Medulla oblongata (tissue), 1 donor: ENCODE measurements at regions not wholly inside any gene's neighbourhood (a gene's known extent, or its start where the extent isn't known, plus 50 kb on each side); places are given as distances from the start of the nearest gene placed in this dataset.
A peak's percentile ranks its signal among the peaks of the same experiment; 100 is the strongest.
"Not testable (repeated sequence)": the region's sequence is repeated elsewhere in the genome, so short reads cannot be mapped to it uniquely, and the experiment has no call there.

ENCODE experiments used
- DNase-seq: peaks from one replicate; pipeline ENCODE4 v3.0.0-alpha.2; 2015; ENCODE audit errors: extremely low spot score

DNA sequence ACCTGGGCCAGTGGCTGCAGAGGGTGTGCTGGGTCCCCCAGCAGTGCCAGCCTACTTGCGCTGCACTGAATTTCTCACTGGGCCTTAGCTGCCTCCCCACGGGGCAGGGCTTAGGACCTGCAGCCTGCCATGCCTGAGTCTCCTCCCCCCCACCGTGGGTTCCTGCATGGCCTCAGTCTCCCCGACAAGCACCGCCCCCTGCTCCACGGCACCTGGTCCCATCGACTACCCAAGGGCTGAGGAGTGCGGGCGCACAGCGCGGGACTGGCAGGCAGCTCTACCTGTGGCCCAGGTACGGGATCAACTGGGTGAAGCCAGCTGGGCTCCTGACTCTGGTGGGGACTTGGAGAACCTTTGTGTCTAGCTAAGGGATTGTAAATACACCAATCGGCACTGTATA is 1143.6 kb downstream of the OTOL1 start:
- DNase-seq = not testable (repeated sequence)

DNA sequence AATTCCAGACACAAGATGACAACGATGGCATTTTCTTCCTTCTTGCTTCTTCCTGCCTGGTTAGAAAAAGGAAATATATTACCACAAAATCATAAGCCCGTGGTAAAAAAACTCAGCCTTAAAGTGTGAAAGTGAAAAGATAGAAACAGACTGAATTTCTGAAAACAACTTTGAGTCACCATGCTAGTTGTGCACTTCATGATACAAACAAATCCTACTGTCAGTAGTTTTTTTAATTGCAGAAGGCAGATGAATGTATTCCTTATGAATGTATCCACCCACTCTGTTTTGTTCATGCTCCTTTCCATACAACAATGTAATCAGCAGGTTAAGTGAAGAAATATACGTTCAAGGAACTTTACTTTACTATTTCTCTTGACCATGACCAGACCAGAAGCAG is 1144.7 kb downstream of the OTOL1 start:
- no peak for DNase-seq

DNA sequence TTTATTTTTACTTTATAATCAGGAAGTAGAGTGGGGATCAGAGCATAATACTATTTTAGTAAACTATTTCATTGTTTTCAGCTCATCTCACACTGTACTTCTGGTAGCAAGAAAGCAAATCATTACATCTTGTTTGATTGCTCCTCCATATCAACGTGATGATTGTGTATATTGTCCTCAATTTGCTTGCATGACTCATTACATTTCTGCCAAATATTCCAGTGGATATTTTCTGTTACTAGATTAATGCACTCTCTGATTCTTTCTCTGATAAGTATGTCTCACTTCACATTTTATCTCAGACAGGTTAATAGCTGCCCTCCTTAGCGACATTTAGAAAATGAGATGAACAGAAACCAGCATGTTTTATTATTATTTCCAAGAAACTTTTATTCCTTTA is 1145.3 kb downstream of the OTOL1 start:
- DNase-seq = no peak

DNA sequence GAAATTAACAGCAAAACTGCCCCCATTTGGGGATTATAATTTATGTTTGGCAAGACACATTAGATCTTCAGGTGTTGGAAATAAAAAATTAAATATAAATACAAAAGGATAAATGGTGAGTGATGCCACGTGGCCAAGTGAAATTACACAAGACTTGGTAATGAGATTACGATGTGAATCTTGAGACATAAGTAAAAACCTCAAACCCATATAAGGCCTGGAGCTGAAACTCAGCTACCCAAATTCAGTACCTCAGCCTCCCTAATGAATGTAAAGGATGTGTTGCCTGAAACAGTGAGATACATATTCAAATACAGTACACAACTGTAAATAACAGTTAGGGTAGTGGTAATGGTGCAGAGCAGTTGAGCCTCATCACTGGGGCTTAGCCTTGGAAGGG is 1146.6 kb downstream of the OTOL1 start:
- no peak for DNase-seq

DNA sequence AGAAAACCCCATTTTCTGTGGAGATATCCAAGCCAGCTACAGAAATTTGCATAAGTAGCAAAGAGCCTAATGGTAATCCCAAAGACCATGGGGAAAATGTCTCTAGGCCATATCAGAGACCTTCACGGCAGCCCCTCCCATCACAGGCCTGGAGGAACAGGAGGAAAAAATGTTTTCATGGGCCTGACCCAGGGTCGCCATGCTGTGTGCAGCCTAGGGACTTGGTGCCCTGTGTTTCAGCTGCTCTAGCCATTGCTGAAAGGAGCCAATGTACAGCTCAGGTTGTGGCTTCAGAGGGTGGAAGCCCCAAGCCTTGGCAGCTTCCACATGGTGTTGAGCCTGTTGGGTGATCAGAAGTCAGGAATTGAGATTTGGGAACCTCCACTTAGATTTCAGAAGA is 1150.7 kb downstream of the OTOL1 start:
- DNase-seq = no peak

DNA sequence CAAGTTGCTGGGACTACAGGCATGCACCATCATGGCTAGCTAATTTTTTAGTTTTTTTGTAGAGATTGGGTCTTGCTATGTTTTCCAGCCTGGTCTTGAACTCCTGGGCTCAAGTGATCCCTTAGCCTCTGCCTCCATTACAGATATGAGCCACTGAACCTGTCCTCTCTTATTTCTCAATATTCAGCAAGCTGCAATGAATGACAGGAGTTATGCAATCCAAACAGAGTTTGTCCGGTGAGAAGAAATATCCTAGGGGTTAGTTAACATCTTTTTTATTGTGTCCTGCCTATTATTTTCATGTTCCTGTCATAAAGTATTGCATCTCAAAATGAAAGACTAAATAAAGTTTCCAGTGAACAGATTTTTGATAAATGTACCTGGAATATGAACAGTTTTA is 1161.4 kb downstream of the OTOL1 start:
- DNase-seq = no peak

DNA sequence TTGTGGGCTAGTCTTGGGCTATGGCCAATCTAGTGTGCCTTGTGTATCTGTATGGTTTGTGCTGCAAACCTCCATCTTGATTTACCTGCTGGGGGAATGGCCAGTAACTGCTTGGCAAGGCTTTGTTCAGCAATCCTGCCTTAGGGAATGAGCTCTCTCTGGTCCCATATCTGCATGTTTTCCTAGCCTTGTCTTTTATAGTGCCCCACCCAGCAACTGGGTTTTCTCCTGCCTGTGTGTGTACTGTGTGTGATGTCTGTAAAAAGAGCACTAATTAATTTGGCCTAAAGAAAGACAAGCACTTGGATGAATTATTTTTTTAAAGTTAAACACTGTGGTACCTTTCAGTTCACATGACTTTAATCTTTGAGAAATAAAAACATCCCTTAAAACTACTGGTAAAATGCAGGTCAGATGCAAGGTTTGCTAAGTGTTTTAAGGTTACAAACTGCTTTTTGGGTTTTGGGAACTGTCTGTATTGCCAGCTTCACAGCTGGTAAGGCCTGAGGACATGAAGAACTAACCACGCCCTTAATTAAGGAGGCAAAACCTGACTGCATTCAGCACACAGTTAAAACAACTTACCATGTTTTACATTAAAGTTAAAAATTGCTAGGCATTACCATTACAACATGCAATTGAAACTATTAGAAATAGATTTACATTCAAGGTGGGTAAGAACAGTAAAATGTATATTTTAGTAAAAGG is 1169.2 kb downstream of the OTOL1 start:
- DNase-seq = no peak

DNA sequence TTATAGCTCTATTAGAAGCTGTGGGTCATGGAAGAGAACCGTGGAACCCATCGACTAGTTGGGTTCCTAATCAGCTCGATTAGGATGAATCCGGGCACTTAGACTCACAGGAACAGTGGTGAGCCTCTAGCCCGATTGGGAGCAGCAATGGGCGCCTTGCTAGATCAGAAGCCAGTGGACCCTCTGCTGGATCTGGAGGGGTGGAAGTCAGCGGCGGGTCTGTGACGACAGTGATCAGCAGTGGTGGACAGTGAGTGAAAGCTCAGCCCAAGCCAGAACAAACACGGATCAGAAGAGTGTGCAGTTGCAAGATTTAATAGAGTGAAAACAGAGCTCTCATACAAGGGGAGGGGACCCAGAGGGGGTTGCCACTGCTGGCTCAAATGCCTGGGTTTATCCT is 1170.2 kb downstream of the OTOL1 start:
- DNase-seq = no peak

DNA sequence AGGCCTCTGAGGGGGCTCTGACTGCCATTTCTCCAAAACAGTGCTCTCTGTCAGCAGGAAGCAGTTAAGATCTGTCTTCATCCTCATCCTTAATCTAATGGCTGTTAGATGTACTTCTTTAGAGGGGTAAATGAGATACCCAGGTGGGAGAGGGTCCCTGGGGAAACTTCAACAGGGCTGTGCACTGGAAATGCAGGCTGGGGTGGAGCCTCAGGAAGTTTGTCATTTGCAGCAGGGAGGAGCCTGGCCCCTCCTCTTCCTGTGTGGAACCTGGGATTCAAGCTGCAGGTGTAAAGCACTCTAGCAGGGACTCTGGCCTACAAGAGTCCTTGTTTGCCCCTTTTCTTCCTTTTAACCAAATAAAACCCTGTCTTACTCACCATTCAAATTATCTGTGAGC is 1173.6 kb downstream of the OTOL1 start:
- DNase-seq = no peak

DNA sequence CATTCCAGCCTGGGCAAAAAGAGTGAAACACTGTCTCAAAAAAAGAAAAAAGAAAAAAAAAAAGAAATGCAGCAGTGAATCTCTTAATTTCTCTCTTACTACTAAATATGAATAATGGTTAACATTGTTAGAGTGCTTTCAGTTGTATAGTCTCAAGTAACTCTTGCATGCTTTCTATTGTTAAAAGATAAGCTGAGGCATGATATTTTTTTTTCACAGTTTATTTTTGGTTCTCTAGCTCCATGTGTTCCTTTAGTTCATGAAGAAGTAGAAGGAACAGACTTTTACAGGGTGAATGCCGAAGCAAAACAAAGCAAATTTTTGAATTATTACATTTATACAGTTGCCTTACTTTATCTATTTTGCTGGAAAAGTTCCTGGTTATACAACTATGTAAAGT is 1180.9 kb downstream of the OTOL1 start:
- no peak for DNase-seq

DNA sequence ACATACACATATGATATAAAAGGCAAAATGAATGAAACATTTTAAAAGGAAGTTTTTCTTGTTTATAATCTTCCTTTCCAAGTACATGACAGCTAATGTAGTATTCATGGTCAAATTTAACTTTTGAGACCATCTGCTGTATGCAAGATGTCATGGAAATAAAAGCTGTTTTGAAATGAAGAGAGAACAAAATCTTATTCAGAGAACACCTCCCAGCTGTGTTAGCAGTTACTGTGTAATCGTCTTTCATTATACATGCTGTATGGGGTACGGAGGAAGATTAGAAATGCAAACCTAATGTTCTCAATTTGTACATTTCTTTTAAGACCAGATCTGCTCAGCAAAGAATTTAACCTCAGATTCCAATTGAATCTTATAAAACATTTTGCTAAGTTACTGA is 1182.3 kb downstream of the OTOL1 start:
- DNase-seq = no peak

DNA sequence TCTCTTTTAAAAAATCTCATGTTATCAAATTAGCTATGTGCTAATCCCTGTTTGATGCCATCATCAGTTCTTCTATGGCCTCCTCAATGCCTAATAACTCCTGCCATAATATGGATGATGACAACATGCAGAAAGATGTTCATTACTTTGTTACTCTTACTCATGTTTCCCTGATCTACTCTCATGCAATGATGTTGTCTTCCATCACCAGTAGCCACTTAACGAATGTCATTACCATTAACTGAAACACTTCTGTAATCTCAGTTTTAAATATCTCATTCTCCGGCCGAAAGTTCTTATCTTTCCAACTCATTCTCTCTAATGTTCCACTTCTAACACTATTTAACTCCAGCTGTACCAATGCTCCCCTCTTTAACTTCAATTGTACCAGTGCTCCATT is 1187.7 kb downstream of the OTOL1 start:
- DNase-seq = no peak

DNA sequence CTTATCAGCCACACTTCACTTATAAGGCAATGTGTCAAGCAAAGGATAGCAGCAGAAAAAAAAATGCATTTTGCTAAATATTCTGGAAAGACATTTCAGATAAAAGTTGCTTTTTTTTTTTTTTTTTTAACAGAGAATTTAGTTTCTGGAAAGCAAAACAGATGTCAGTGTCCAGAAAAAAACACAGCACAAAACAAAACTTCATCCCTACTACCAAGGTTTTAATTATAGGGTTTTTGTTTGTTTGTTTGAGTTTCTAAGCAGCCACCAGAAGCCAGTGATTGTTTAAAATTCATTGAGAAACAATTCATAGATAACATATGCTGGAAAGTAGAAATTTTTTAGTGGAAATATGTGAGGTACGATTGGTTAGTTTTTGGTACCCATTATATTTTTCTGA is 1202.7 kb downstream of the OTOL1 start:
- no peak for DNase-seq

DNA sequence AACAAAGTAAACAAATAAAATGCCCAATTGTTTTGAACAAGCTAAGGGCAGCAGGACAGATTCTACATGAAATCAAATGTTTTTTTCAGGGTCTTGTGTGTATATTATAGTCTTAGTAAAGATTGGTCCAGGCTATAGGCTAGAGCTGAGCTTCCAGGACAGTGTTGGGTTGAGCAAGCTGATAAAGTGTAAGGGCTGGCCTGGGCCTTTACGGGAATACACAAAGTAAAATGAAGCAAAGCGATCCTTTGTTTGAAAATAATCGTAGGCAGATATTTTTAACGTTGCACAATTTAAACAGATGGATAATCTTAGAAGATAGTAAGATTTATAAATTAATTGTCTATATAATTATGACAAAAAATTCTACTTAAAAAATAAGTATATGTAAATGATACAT is 1204.6 kb downstream of the OTOL1 start:
- DNase-seq = no peak

DNA sequence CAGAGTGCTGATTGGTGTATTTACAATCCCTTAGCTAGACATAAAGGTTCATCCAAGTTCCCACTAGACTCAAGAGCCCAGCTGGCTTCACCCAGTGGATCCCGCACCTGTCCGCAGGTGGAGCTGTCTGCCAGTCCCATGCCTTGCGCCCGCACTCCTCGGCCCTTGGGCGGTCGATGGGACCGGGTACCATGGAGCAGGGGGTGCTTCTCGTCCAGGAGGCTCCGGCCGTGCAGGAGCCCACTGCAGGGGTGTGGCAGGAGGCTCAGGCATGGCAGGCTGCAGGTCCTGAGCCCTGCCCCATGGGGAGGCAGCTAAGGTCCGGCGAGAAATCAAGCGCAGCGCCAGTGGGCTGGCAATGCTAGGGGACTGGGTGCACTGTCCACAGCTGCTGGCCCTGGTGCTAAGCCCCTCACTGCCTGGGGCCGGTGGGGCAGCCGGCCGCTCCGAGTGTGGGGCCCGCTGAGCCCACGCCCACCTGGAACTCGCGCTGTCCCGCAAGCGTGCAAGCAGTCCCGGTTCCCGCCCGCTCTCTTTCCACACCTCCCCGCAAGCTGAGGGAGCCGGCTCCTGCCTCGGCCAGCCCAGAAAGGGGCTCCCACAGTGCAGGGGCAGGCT is 1206.3 kb downstream of the OTOL1 start:
- no peak for DNase-seq

DNA sequence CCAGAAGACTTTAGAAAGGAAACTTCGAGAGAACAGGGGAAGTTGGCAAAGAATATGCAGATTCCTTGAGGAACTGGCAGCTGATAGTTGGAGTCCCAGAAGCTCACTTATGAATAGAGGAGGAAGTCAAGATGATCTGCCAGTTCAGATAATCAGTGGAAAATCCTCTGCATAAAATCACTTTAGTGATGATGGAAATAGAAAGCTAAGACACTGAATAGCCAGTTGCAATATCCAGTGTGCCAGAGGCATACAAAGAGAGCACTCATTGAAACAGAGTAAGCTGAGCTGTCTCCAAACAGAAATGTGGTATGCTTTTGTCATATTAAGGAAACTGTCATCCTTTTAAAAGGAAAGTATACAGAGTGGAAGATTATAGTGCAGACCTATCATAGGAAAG is 1207.6 kb downstream of the OTOL1 start:
- DNase-seq = peak; percentile 57

DNA sequence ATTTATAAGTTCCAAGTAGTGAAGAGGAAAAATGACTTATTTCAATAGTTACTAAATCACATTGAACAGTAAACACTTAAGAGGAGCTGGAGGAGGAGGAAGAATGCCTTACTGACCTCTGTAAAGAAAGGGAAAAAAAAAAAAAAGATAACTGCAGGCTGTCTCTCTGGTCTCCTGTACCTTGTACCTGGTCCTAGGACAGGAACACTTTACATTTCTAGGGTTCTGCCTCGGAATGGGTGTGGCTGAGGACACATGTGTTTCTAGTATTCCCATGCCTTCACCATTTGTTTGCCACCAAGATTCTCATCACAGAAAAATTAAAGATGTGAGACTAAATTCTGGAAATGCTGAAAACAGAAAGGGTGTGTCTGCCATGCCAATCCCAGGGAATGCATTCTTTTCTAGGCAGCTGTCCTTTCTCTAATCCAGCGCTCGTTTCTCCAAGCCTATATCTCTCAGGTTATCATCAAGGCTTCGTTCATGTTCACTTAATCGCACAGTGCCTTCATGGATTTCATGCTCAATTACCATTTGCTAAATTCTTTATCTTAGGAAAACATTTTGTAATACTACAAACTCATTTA is 1208.3 kb downstream of the OTOL1 start:
- DNase-seq = no peak

DNA sequence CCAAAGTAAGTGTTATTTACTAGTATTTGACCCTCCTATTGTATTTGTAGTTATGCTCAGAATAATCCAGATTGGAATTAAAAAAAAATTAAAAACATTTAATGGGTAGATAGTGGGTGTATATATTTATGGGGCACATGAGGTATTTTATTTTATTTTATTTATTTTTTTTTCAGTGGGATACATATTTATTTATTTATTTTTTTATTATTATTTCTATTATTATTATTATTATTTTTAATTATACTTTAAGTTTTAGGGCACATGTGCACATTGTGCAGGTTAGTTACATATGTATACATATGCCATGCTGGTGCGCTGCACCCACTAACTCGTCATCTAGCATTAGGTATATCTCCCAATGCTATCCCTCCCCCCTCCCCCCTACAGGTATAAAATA is 1211.8 kb downstream of the OTOL1 start:
- DNase-seq = not testable (repeated sequence)

DNA sequence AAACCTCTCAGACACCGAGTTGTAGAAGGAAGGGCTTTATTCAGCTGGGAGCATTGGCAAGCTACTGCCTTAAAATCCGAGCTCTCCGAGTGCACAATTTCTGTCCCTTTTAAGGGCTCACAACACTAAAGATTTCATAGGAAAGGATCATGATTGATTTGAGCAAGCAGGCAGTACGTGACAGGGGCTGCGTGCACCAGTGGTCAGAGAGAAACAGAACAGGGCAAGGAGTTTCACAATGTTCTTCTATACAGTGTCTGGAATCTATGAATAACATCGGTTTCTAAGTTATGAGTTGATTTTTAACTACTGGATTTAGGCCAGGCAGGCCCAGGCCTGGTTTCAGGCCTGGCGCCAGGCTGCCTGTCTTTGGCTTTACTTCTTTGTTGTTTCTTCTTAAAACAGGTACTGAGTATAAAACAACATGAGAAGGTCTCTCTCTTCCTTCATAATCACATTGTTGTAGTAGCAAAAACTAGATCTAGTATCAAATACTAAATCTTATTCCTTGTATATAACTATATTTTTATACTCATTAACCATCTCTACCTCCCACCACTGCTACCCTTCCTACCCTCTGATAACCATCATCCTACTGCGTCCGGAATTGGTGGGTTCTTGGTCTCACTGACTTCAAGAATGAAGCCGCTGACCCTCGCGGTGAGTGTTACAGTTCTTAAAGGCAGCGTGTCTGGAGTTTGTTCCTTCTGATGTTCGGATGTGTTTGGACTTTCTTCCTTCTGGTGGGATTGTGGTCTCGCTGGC is 1212.5 kb downstream of the OTOL1 start:
- DNase-seq = not testable (repeated sequence)

DNA sequence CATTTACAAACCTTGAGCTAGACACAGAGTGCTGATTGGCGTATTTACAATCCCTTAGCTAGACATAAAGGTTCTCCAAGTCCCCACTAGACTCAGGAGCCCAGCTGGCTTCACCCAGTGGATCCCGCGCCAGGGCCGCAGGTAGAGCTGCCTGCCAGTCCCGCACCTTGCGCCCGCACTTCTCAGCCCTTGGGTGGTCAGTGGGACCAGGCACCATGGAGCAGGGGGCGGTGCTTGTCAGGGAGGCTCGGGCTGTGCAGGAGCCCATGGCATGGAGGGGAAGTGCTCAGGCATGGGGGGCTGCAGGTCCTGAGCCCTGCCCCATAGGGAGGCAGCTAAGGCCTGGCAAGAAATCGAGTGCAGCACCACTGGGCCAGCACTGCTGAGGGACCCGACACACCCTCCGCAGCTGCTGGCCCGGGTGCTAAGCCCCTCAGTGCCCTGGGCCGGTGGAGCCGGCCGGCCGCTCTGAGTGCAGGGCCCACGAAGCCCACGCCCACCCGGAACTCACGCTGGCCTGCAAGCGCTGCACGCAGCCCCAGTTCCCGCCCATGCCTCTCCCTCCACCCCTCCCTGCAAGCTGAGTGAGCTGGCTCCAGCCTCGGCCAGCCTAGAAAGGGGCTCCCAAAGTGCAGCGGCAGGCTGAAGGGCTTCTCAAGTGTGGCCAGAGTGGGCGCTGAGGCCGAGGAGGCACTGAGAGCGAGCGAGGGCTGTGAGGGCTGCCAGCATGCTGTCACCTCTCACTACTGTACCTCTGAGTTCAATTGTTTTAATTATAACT is 1213.9 kb downstream of the OTOL1 start:
- DNase-seq = no peak

DNA sequence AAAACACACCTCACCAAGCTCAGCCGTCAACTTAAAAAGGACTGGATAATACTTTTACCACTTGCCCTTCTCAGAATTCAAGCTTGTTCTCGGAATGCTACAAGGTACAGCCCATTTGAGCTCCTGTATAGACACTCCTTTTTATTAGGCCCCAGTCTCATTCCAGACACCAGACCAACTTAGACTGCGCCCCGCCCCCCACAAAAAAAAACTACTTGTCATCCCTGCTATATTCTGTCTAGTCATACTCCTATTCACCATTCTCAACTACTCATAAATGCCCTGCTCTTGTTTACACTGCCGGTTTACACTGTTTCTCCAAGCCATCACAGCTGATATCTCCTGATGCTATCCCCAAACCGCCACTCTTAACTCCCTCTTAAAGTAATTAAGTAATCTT is 1220.5 kb downstream of the OTOL1 start:
- DNase-seq = not testable (repeated sequence)

DNA sequence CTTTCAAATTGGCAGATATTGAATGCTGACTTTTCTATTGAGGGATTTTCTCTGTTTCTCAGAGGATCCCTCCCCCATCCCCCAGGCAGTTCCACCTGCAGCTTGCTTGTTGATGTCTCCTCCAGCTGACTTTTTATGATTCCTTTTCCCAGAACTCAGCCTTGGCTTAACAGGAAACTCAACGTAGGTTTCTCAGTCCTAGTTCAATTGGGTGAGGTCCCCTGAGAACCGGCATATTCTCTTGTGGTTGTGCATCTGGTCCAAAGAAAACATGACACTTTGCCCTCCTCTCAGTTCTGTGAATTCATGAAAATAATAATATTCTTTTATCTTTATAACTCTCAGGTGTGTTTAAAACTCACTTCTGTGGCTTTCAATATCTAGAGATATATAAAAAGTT is 1222.1 kb downstream of the OTOL1 start:
- DNase-seq = no peak
